HuH-7 (cell line): ENCODE measurements at regions not wholly inside any gene's neighbourhood (a gene's known extent, or its start where the extent isn't known, plus 50 kb on each side); places are given as distances from the start of the nearest gene placed in this dataset.

Source experiments
- DNase-seq: peaks from one replicate; pipeline ENCODE4 v3.0.0; 2011; ENCODE audit warnings: low spot score

DNA sequence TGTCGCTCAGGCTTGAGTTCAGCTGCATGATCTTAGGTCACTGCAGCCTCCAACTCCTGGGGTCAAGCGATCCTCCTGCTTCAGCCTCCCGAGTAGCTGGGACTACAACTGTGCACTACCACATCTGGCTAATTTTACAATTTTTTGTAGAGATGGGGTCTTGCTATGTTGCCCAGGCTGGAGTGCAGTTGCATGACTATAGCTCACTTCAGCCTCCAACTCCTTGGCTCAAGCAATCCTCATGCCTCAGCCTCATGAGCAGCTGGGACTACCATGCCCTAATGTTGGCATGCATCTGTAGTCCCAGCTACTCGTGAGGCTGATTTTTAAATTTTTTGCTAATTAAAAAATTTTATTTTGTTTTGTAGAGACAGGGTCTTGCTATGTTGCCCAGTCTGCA lies 101.9 kb upstream of the NPTX2 start:
- DNase-seq = no peak

DNA sequence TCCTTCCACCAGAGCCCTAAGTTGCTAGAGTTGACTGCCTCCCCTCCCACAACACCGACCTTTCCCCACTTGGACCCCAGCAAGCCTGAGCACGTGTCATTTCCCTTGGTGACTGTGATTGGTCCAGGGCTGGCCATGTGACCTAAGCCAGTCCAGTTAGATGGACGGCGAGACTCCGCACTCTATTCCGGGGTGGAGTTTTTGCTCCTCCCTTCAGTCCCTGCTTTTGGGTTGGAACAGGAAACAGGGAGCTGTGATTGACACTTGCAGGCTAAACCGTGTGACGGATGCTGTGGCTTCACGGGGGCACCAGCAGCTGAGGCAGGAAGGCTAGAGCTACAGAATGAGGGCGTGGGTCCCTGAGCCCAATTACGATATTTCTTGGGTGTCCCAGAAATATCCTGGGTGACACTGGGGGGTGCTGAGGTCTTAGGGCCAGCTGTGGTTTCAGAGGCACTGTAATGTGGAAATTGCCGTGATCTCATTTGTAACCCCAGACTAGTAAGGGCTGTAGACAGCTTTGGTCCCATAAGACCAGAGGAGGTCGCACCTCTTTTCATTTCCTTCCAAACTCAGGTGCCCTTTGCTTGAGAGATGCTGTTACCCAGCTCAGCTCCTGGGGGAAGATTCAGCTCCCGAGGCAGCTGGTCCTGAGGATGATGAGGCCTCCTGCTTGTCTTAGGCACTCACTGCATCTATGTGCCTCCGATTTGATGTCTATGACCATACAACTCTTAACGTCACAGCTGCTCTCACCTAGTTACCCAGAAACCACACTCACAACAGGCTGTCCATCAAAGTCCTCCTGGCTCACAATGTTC lies 102.7 kb upstream of the NPTX2 start:
- DNase-seq = no peak

- no peak for DNase-seq
Measured at GRCh38 chr7:98511175-98511574, 105.9 kb upstream of the NPTX2 start.

DNA sequence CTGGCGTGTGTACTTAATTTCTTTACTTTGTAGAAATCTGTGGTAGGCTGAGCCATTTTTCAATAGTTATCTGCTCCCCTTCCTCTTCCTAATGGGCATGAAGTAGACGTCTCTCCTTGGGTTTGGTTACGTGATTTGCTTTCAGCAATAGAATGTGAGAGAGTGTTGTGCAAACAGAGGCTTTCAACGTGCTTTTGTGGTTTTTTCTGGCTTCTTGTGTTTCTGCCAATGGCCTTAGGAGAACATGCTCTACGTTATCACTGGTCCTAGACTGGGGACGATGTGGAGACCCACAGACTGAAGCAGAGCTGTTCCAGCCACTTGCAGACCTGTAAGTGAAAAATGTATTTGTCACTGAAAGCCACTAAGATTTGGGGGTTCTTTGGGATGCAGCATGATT lies 107.2 kb upstream of the NPTX2 start:
- DNase-seq = no peak

DNA sequence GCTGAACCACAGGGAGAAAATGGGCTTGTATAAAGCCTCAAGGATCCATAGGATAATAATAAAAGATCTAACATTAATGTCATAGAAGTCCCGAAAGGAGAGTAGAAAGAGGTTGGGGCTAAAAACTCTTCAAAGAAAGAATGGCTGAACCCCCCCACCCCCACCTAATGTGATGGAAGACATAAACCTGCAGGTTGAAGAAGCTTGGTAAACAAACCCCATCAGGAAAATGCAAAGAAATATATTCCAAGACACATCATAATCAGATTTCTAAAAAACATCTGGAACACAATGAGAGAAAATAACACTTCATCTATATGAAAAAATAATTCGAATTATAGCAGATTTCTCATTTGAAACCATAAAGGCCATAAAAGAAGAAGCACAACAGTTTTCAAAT lies 105.6 kb upstream of the BAIAP2L1 start:
- no peak for DNase-seq

DNA sequence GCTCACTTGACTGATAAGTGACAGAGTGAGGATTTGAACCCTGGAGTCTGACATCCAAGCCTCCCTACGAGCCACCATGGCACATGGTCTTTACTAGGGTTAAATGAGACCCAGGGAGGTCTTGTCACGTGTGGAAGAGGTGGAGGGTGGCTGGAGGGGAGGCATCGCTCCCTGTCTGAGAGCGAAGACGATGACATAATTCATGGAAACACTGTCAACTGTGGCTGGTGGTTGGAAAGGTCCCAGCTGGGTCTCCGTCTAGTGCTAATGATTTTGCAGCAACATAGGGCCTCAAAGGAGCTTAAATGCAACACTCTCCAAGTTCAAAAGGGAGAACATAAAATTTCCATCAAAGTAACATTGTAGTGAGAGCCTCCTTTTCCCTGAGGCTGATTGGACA lies 99.9 kb upstream of the BAIAP2L1 start:
- DNase-seq = no peak

- no peak for DNase-seq
Measured at GRCh38 chr7:98496618-98497017, 95.7 kb upstream of the BAIAP2L1 start.

DNA sequence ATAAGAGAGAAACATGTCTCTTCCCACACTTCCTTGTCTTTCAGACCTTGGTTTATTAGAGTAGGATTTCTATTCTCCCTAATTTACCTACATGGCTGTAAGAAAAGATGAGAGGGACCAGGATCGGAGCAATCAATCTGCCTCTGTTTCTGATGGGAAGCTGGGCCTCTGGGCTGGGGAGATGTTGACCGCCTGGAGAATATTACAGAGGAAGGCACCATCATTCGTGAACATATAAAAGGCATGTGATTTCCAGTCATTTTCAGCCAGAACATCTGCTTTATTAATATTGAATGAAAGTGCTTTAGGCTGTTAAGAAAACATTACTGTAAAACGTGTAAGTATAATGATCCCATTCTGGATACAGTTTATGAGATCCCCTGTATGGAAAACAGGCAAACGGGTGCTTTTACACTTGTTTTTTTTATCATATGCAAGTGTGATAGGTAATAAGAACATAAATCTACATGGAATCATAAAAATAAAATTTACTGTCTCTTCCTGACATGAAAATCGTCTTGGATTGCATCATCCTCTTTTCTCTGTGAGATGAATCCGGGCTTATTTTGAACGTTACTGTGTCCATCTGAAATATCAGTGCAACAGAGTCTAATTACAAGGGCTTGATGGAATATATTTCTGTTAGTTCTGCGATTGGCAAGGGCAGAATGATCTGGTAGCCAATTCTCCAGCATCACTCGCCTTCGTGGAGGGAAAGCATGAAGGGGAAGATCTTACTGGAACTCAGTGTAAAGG lies 94.5 kb upstream of the BAIAP2L1 start:
- no peak for DNase-seq

GRCh38 chr7:98493030-98493778 lies 92.3 kb upstream of the BAIAP2L1 start:
- no peak for DNase-seq

DNA sequence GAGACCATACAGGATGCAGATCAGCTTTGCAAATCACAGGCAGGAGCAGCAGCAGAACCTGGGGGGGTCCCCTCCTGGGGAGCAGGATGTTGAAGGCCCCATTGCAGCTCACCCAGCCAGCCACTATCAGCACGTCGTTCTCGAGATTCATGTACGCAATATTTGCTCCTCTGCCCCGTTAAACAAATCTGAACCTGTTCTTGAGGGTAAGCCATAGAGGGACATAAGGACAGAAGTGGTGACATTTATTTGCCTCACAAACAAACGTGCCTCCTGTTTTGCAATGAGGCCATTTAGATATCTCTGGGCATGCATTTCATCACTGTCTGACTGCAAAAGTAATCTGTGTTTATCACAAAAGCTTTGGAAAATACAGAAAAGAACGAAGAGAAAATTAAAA lies 87.3 kb upstream of the BAIAP2L1 start:
- DNase-seq = peak; percentile 81

- DNase-seq = no peak
Measured at GRCh38 chr7:98483964-98484545, 83.2 kb upstream of the BAIAP2L1 start.

DNA sequence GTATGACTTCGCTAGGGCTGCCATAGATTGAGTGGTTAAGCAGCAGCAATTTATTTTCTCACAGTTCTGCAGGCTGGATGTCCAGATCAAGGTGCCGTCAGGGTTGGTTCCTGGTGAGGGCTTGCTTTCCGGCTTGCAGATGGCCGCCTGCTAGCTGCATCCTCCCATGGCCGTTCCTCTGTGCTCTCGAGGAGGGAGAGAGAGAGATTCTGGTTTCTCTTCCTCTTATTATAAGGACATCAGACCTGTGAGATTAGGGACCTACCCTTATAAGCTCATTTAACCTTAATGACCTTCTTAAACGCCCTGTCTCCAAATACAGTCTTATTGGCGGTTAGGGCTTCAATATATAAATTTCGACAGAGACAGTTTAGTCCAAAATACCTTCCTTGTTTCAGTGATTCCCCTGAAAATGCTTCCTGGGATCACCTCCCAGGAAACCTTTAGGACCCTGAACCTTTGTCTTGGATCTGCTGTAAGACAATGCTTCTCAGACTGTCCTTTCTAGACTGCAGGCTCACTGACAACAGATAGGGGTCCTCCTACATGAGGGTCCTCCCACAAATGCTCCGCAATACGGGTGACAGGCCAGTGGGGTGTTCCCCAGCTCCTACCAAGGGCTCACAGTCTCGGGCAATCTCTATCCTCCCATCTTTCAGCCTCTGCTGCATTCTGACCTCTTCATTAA lies 82.5 kb upstream of the BAIAP2L1 start:
- DNase-seq = no peak

GRCh38 chr7:98479318-98479717 lies 78.4 kb upstream of the BAIAP2L1 start:
- no peak for DNase-seq

GRCh38 chr7:98475352-98475751 lies 74.5 kb upstream of the BAIAP2L1 start:
- no peak for DNase-seq

- DNase-seq = peak; percentile 40
Measured at GRCh38 chr7:98474558-98474957, 73.7 kb upstream of the BAIAP2L1 start.

- no peak for DNase-seq
Measured at GRCh38 chr7:98472521-98472954, 71.6 kb upstream of the BAIAP2L1 start.

DNA sequence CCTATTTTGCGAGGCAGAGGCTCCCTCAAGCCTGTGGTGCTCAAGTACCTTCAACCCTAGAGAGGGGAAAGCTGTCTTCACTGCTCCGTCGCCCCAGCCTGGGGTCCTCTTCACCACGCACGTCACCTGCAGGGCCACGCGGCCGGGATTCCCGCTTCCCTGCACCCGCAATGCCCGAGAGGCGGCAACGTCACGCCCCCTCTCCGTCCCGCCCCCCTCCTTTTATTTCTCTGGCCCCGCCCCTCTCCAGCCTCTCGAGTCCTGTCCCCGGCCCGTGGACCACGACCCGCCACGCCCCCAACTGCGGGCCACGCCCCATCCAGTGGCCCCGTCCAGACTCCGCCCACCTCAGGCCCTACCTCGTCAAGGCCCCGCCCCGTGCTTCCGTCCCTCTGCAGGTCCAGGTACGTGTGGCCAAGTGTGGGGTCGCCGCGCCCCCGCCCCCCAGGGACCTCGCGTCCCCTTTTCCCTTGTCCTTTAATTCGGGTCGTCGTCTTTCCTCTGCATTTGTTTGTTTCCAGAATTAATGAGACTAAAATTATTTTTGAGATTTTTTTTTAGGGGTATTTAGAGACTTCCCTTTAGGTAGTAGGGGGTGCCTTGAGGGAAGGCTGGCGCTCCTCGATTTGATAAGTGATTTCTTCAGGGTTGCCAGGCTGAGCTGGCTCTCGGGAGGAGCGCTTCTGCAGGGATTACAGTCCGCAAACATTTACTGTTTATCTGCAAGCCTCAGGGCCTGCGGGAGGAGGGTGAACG lies 69.8 kb upstream of the BAIAP2L1 start:
- DNase-seq = peak; percentile 84

DNA sequence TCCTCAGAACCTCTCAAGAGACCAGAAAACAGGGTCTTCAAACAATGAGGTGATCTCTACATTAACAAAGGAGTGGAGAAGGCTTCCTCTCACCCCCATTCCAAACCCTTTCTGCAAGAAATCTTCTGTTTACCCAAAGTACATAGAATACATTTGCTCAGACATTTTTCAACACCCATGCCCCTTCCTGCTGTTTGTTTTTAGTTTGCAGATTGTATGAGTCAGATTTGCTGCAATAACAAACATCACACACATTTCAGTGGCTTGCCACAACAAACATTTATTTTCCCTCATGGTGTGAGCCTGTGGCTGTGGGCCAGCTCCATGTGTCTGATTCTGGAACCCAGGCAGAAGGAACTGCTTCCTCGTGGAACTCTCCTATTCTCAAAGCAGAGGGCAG lies 68.2 kb upstream of the BAIAP2L1 start:
- DNase-seq = no peak

DNA sequence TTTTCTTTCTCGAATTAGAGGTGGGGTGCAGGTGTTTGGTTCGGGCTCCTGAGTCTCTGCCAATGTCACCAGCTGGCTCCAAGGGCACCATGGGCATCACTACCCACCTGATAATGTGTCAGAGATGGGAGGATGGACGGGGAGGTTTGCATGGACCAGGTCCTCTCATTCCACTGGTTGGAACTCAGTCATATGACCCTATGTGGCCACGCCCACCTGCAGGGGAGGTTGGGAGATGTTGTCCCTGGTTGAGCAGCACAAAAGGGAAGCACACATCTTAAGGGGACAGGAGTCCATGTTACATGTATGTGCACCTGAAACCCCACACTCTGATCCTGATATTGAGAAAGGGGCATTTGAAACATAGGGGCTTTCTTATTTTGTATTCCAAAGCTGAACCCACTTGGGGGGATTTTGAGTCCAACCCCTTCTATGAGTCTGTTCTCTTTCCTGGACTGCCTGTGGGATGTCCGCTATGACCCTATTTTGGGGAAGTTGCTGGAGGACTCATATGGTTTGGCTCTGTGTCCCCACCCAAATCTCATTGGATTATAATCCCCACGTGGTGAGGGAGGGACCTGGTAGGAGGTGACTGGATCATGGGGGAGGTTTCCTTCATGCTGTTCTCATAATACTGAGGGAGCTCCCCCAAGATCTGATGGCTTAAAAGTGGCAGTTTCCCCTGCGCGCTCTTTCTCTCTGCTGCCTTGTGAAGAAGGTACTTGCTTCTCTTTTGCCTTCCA lies 66.9 kb upstream of the BAIAP2L1 start:
- DNase-seq = no peak

DNA sequence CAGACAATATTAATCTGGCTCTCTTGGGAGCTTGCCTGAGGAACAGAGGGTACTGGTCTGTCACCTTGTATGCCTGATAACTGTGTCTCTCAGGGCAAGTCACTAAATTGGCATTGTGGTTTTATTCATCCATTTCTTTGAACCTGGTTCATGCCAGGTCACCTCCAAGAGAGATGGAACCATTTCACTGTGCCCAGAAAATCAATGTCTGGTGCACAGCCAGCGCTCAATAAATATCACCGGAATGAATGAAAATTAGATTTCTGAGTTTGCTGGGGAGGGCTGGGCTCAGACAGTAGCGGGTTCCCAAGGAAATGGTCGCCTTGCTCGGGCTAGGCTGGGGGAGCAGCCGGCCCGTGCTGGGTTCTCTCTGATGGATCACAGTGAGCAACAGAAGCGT lies 64.1 kb upstream of the BAIAP2L1 start:
- DNase-seq = no peak
